Karpas-422 (cell line): ENCODE measurements at regions not wholly inside any gene's neighbourhood (a gene's known extent, or its start where the extent isn't known, plus 50 kb on each side); places are given as distances from the start of the nearest gene placed in this dataset.

Experiments
- DNase-seq: peaks from one replicate; pipeline ENCODE4 v3.0.0-alpha.2; 2015
- H2AFZ ChIP-seq: fragments of 200-600 bp; sonication (generic); 2 replicates; pipeline ENCODE4 v1.6.1; 2014; ENCODE audit warnings: antibody characterized with exemption, low read length, mixed read lengths
- H3K27ac ChIP-seq: fragments of 200-600 bp; sonication (generic); 2 replicates; pipeline ENCODE4 v1.5.1; 2014; ENCODE audit warnings: mild to moderate bottlenecking, low read length, moderate library complexity
- H3K27me3 ChIP-seq: fragments of 200-600 bp; sonication (generic); 2 replicates; pipeline ENCODE4 v1.6.1; 2014; ENCODE audit warnings: low read length, mixed read lengths
- H3K36me3 ChIP-seq: fragments of 200-600 bp; sonication (generic); 2 replicates; pipeline ENCODE4 v1.6.1; 2014; ENCODE audit warnings: low read length, mixed read lengths; ENCODE audit not compliant: insufficient read depth
- H3K4me1 ChIP-seq: fragments of 200-600 bp; sonication (generic); 2 replicates; pipeline ENCODE4 v1.6.1; 2014; ENCODE audit warnings: mild to moderate bottlenecking, low read length, mixed read lengths
- H3K4me2 ChIP-seq: fragments of 200-600 bp; sonication (generic); 2 replicates; pipeline ENCODE4 v1.6.1; 2014; ENCODE audit warnings: low read length, low read depth, mild to moderate bottlenecking; ENCODE audit not compliant: poor library complexity, severe bottlenecking
- H3K4me3 ChIP-seq: fragments of 200-600 bp; sonication (generic); 2 replicates; pipeline ENCODE4 v1.5.1; 2014; ENCODE audit warnings: mild to moderate bottlenecking, antibody characterized with exemption, low read length, mixed read lengths
- H3K79me2 ChIP-seq: fragments of 200-600 bp; sonication (generic); 2 replicates; pipeline ENCODE4 v1.6.1; 2014; ENCODE audit warnings: mild to moderate bottlenecking, low read length, mixed read lengths
- H3K9ac ChIP-seq: fragments of 200-600 bp; sonication (generic); 2 replicates; pipeline ENCODE4 v1.6.0; 2014; ENCODE audit warnings: low read length
- H3K9me2 ChIP-seq: fragments of 200-600 bp; sonication (generic), shearing (Covaris generic); replicated peaks from 2 replicates; pipeline ENCODE4 v1.6.0; 2014; ENCODE audit warnings: mild to moderate bottlenecking, low read length, moderate library complexity; ENCODE audit not compliant: insufficient read depth
- H3K9me3 ChIP-seq: fragments of 300-700, 200-600 bp; sonication (generic); 2 replicates; pipeline ENCODE4 v1.6.1; 2014; ENCODE audit warnings: low read length, mixed read lengths
- H4K20me1 ChIP-seq: fragments of 200-600 bp; sonication (generic); 2 replicates; pipeline ENCODE4 v1.6.1; 2014; ENCODE audit warnings: mild to moderate bottlenecking, antibody characterized with exemption, low read length, low read depth; ENCODE audit not compliant: insufficient read depth

DNA sequence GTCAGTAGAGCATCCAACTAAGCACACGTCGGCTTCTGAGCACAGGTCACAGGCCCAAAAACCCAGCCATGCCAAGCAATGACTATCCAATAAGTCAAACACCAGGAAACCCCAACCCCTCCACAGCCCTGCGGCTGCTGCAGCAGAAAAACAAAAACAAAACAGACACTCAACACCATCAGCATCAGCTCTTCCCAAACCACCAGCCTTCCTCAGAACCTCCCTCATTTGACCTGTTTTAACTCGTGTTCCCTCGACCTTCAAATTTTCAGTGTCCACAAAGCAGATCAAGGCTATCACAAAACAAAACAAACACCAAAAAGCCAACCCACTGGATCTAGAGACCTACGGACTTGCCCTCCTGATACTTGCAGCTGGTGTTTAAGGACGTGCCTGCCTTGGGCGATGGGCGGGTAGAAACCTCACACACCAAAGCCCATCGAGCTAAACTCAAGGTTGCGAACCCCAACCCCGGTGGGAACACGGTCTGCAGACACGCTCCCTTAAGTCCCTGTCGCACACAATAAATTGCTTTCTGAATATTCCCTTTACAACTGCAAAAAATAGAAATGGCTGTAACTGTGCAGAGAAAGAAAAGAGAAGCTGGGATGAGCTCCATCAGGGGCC lies 247.1 kb upstream of the ANKRD55 start:
- H3K4me2 ChIP-seq, result peak overlapping the region; percentile 98
- no peaks in the 10 kb centered on the region for H3K9me2 ChIP-seq
- H3K27ac ChIP-seq, result peak overlapping the region; percentile 73
- peak overlapping the region; percentile 93 for H2AFZ ChIP-seq
- H3K36me3 ChIP-seq, result no peaks in the 10 kb centered on the region
- peak overlapping the region; percentile 80 for H3K4me3 ChIP-seq
- no peaks in the 10 kb centered on the region for H3K27me3 ChIP-seq
- no peaks in the 10 kb centered on the region for H3K9me3 ChIP-seq
- no peaks in the 10 kb centered on the region for H4K20me1 ChIP-seq
- peak; percentile 65 for DNase-seq
- H3K9ac ChIP-seq, result peak overlapping the region; percentile 81
- peaks cover 42% of the 10 kb centered on the region for H3K4me1 ChIP-seq
- H3K79me2 ChIP-seq, result no peaks in the 10 kb centered on the region

DNA sequence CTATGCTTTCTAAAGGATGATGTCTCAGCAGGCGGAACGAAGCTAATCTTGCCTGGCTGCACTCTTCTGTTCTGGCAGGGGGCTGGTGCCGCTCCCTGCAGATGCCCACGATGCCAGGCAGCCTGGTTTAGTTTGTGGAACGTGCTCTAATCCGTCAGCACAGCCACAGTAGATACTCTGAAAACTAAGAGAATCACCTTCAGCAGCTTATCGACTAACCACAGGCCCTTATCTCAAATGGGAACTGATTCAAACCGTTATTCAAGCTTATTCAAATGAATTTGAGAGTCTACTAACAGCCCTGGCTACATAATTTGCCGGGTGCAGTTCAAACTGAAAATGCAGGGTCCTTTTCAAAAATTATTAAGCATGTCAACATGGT lies 246.6 kb upstream of the ANKRD55 start:
- H2AFZ ChIP-seq, result peak overlapping the region; percentile 93
- no peaks in the 10 kb centered on the region for H3K36me3 ChIP-seq
- no peaks in the 10 kb centered on the region for H4K20me1 ChIP-seq
- H3K9me3 ChIP-seq, result no peaks in the 10 kb centered on the region
- peak; percentile 61 for DNase-seq
- peak overlapping the region; percentile 73 for H3K27ac ChIP-seq
- H3K27me3 ChIP-seq, result no peaks in the 10 kb centered on the region
- no peaks in the 10 kb centered on the region for H3K9me2 ChIP-seq
- H3K4me1 ChIP-seq, result peaks cover 42% of the 10 kb centered on the region
- no peaks in the 10 kb centered on the region for H3K79me2 ChIP-seq
- peak overlapping the region; percentile 81 for H3K9ac ChIP-seq
- H3K4me2 ChIP-seq, result peak overlapping the region; percentile 98
- peak overlapping the region; percentile 80 for H3K4me3 ChIP-seq

DNA sequence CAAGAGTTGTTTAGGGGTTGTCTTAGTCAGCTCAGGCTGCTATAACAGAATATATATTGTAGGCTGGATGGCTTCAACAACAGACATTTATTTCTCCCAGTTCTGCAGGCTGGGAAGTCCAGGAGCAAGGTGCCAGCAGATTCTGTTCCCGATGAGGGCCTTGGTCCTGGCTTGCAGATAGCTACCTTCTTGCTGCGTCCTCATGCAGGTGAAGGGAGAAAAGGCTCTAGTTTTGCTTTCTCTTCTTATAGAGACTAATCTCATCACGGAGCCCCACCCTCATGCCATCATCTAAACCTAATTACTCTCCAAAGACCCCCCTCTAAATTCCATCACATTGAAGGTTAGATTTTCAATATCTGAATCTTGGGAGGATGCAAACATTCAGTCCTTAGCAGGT lies 246.0 kb upstream of the ANKRD55 start:
- H3K4me2 ChIP-seq, result peak overlapping the region; percentile 98
- H3K27me3 ChIP-seq, result no peaks in the 10 kb centered on the region
- no peaks in the 10 kb centered on the region for H3K9me2 ChIP-seq
- peak overlapping the region; percentile 73 for H3K27ac ChIP-seq
- no peak for DNase-seq
- no peak overlapping the region; the same call in 1 of the 2 replicates for H2AFZ ChIP-seq
- no peaks in the 10 kb centered on the region for H3K79me2 ChIP-seq
- H3K4me3 ChIP-seq, result peak overlapping the region; percentile 80; the same call in 1 of the 2 replicates
- no peaks in the 10 kb centered on the region for H3K36me3 ChIP-seq
- peaks cover 42% of the 10 kb centered on the region for H3K4me1 ChIP-seq
- H3K9ac ChIP-seq, result peak overlapping the region; percentile 81
- H4K20me1 ChIP-seq, result no peaks in the 10 kb centered on the region
- H3K9me3 ChIP-seq, result no peaks in the 10 kb centered on the region

DNA sequence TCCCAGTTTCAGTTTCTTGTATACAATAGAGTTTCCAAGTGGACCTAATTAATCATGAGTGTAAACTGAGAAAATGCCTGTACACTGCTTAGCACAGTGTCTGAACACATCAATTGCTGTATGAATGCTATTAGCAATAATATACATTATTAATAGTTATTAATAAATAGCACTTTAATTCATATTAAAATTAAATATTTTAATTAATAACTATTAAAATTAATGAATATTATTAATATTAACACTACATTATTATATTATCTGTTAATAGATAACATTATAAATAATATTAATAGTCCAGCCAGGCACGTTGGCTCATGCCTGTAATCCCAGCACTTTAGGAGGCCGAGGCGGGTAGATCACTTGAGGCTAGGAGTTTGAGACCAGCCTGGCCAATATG lies 244.9 kb upstream of the ANKRD55 start:
- Histone ChIP-seq H4K20me1 (no peaks in the 10 kb centered on the region), H3K4me3 (no peak overlapping the region), H3K27ac (no peak overlapping the region), H2AFZ (no peak overlapping the region), H3K4me2 (no peak overlapping the region), H3K79me2 (no peaks in the 10 kb centered on the region), H3K4me1 (peaks cover 42% of the 10 kb centered on the region), H3K9me2 (no peaks in the 10 kb centered on the region), H3K27me3 (no peaks in the 10 kb centered on the region), H3K36me3 (no peaks in the 10 kb centered on the region), H3K9ac (no peak overlapping the region), H3K9me3 (no peaks in the 10 kb centered on the region)
- DNase-seq, result no peak

DNA sequence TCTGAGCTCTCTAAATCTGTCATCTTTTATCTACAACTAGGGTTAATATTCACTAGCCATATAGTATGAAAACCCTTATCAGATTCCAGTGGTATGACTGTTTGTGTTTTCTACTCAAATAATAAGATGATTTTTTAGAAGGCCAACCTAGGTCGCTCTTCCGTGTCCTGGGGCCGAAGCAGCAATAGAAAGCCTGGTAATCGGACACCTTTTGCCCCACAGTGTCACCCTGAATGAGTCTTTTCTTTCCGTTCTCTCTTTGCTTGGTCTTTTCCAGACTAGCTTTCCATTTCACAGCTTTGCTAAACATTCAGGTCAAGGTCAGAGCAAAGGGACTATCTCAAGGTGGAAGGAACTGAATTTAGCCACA lies 243.3 kb upstream of the ANKRD55 start:
- H3K27me3 ChIP-seq, result no peaks in the 10 kb centered on the region
- no peak overlapping the region for H3K4me2 ChIP-seq
- no peaks in the 10 kb centered on the region for H3K9me2 ChIP-seq
- H3K4me1 ChIP-seq, result peaks cover 28% of the 10 kb centered on the region
- no peak for DNase-seq
- no peaks in the 10 kb centered on the region for H3K79me2 ChIP-seq
- no peak overlapping the region for H3K27ac ChIP-seq
- H4K20me1 ChIP-seq, result no peaks in the 10 kb centered on the region
- H3K36me3 ChIP-seq, result no peaks in the 10 kb centered on the region
- H3K9ac ChIP-seq, result no peak overlapping the region
- H3K9me3 ChIP-seq, result no peaks in the 10 kb centered on the region
- no peak overlapping the region for H2AFZ ChIP-seq
- H3K4me3 ChIP-seq, result no peak overlapping the region

DNA sequence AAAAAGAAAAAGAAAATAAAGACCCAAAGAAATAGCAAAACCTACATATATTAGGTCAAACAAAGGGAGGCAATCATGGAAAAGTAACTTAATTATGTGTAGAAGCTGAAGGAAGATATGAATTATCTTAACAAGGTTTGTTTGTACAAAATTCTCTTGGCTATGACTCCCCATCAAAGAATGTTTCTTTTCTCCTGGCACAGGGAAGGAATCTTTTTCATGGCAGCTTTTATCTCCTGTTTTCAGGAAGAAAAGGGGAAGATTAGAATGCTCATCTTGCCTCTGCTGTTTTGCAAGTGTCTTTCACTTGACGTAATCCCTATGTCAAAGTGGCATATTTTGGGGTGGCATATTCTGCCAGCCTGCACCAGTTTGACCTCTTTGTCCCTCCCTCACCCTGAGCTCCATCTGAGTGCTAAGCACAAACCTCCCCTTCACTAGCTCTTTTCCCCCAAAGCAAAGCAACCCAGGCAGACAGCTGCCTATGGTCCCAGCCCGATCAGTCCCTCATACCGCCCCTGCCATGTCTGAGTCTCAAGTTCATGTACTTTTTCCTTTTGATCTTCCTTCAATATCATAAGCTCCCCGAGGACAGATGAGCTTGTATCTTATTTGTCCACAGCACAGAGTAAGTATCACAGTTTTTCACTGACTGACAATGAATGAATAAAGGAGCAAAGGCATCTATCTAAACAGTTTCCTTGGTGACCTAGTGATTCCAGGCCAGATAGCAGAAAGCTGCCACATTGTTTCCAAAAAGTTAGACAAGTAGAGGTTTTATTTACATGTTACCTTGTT lies 242.8 kb upstream of the ANKRD55 start:
- Histone ChIP-seq H3K4me2 (no peak overlapping the region), H3K9ac (no peak overlapping the region)

DNA sequence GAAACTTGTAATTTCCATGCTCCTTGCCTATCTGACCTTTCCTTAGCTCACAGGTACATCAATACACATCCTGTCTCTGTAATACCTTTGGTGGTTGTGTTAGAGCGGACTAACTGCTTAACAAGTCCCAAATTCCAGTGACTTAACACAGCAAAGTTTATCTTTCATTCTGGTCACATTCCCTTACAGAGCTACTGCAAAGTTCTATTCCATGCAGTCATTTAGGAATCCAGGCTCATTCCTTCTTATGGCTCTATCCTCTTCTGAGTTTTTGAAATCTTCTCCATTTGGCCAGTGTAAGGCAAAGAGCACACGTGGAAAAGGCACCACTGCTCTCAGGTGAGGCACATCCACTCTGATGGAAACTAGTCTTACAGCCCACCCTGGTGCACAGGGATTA lies 238.6 kb upstream of the ANKRD55 start:
- Histone ChIP-seq H3K9me3 (no peaks in the 10 kb centered on the region), H3K27ac (no peak overlapping the region), H2AFZ (no peak overlapping the region), H3K4me1 (no peaks in the 10 kb centered on the region), H3K4me2 (no peak overlapping the region), H3K4me3 (no peak overlapping the region), H3K36me3 (no peaks in the 10 kb centered on the region), H3K9ac (no peak overlapping the region), H3K79me2 (no peaks in the 10 kb centered on the region), H3K9me2 (no peaks in the 10 kb centered on the region), H3K27me3 (no peaks in the 10 kb centered on the region), H4K20me1 (no peaks in the 10 kb centered on the region)
- no peak for DNase-seq

More for the DNA sequence above, 242.8 kb upstream of the ANKRD55 start:
- no peaks in the 10 kb centered on the region for H3K36me3 ChIP-seq
- H3K27me3 ChIP-seq, result no peaks in the 10 kb centered on the region
- H4K20me1 ChIP-seq, result no peaks in the 10 kb centered on the region
- no peaks in the 10 kb centered on the region for H3K9me2 ChIP-seq
- H2AFZ ChIP-seq, result no peak overlapping the region
- H3K79me2 ChIP-seq, result no peaks in the 10 kb centered on the region
- DNase-seq, result no peak
- no peak overlapping the region for H3K4me3 ChIP-seq
- H3K27ac ChIP-seq, result no peak overlapping the region
- H3K4me1 ChIP-seq, result peaks cover 22% of the 10 kb centered on the region
- H3K9me3 ChIP-seq, result no peaks in the 10 kb centered on the region

DNA sequence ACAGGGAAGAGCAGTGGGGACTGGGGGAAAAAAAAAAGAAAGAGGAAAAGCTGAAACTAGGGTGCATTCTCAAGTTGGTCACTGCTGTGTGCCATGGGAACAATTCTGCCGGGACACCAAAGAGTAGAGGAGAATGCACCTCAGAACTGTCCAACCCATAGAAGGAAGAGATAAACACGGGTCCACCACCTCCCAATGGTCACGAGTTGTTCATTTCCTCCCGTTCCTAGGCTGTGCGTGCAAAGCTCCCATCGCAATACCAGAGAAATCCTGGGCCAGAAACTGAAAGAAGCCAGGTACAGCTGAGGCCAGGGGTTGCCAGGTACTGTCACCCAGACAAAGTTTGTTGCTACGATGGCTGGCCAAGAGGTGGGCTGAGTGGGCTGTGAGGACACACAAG lies 236.9 kb upstream of the ANKRD55 start:
- peaks cover 7% of the 10 kb centered on the region for H3K4me1 ChIP-seq
- H3K36me3 ChIP-seq, result no peaks in the 10 kb centered on the region
- H3K9me3 ChIP-seq, result no peaks in the 10 kb centered on the region
- H3K9me2 ChIP-seq, result no peaks in the 10 kb centered on the region
- no peak overlapping the region for H3K27ac ChIP-seq
- H2AFZ ChIP-seq, result no peak overlapping the region
- H3K9ac ChIP-seq, result no peak overlapping the region
- no peaks in the 10 kb centered on the region for H3K79me2 ChIP-seq
- no peak overlapping the region for H3K4me3 ChIP-seq
- no peaks in the 10 kb centered on the region for H4K20me1 ChIP-seq
- no peak for DNase-seq
- no peak overlapping the region for H3K4me2 ChIP-seq
- H3K27me3 ChIP-seq, result no peaks in the 10 kb centered on the region
